H9 (cell line): ENCODE measurements at regions not wholly inside any gene's neighbourhood (a gene's known extent, or its start where the extent isn't known, plus 50 kb on each side); places are given as distances from the start of the nearest gene placed in this dataset.
"Not testable (repeated sequence)": the region's sequence is repeated elsewhere in the genome, so short reads cannot be mapped to it uniquely, and the experiment has no call there.

Source experiments
- DNase-seq: peaks from one replicate; pipeline ENCODE4 v3.0.0-alpha.2; 2017
- H2AFZ ChIP-seq: one replicate; pipeline ENCODE4 v1.6.1; 2013; ENCODE audit warnings: mild to moderate bottlenecking, low read length, control low read depth, moderate library complexity
- H2AK5ac ChIP-seq: 2 replicates; pipeline ENCODE4 v1.6.1; 2013; ENCODE audit warnings: low read length, control low read depth, mixed read lengths; ENCODE audit not compliant: insufficient read length
- H2BK120ac ChIP-seq: one replicate; pipeline ENCODE4 v1.6.1; 2013; ENCODE audit warnings: low read depth, mild to moderate bottlenecking, low read length, control low read depth, inconsistent platforms; ENCODE audit not compliant: poor library complexity, severe bottlenecking
- H2BK12ac ChIP-seq: 2 replicates; pipeline ENCODE4 v1.6.1; 2013; ENCODE audit warnings: low read length, control low read depth, mixed read lengths, low read depth; ENCODE audit not compliant: insufficient read length
- H2BK15ac ChIP-seq: 2 replicates; pipeline ENCODE4 v1.6.1; 2013; ENCODE audit warnings: low read depth, low read length, control low read depth
- H2BK20ac ChIP-seq: one replicate; pipeline ENCODE4 v1.6.1; 2013; ENCODE audit warnings: low read depth, mild to moderate bottlenecking, low read length, control low read depth, inconsistent platforms; ENCODE audit not compliant: poor library complexity, severe bottlenecking
- H2BK5ac ChIP-seq: 2 replicates; pipeline ENCODE4 v1.6.1; 2013; ENCODE audit warnings: low read length, control low read depth, mixed read lengths; ENCODE audit not compliant: insufficient read length
- H3K14ac ChIP-seq: 2 replicates; pipeline ENCODE4 v1.6.1; 2013; ENCODE audit warnings: low read length, control low read depth; ENCODE audit not compliant: insufficient read depth
- H3K18ac ChIP-seq: 2 replicates; pipeline ENCODE4 v1.6.1; 2013; ENCODE audit warnings: low read depth, mild to moderate bottlenecking, mixed read lengths, low read length, control low read depth; ENCODE audit not compliant: insufficient read length
- H3K23ac ChIP-seq: 2 replicates; pipeline ENCODE4 v1.6.1; 2013; ENCODE audit warnings: low read length, control low read depth, mixed read lengths, low read depth; ENCODE audit not compliant: insufficient read length
- H3K23me2 ChIP-seq: 2 replicates; pipeline ENCODE4 v1.6.1; 2013; ENCODE audit warnings: low read depth, mild to moderate bottlenecking, mixed read lengths, low read length, control low read depth; ENCODE audit not compliant: insufficient read length, poor library complexity, severe bottlenecking
- H3K27ac ChIP-seq: 2 replicates; pipeline ENCODE4 v1.5.1; 2013; ENCODE audit warnings: low read length, control low read depth, mixed read lengths, low read depth; ENCODE audit not compliant: insufficient read length
- H3K27me3 ChIP-seq: 2 replicates; pipeline ENCODE4 v1.6.1; 2013; ENCODE audit warnings: low read length, control low read depth, inconsistent platforms; ENCODE audit not compliant: insufficient read depth
- H3K4ac ChIP-seq: 2 replicates; pipeline ENCODE4 v1.6.1; 2013; ENCODE audit warnings: low read depth, mild to moderate bottlenecking, control low read depth, inconsistent platforms, low read length, moderate library complexity
- H3K4me1 ChIP-seq: 2 replicates; pipeline ENCODE4 v1.6.1; 2013; ENCODE audit warnings: low read length, control low read depth, inconsistent platforms; ENCODE audit not compliant: insufficient read depth
- H3K4me2 ChIP-seq: 2 replicates; pipeline ENCODE4 v1.6.1; 2013; ENCODE audit warnings: low read length, control low read depth, mixed read lengths; ENCODE audit not compliant: insufficient read length, insufficient read depth
- H3K56ac ChIP-seq: 2 replicates; pipeline ENCODE4 v1.6.1; 2013; ENCODE audit warnings: low read depth, mild to moderate bottlenecking, mixed read lengths, low read length, control low read depth; ENCODE audit not compliant: insufficient read length
- H3K79me1 ChIP-seq: 2 replicates; pipeline ENCODE4 v1.6.1; 2013; ENCODE audit warnings: low read depth, mild to moderate bottlenecking, moderate library complexity, low read length, control low read depth, inconsistent platforms; ENCODE audit not compliant: insufficient read depth, poor library complexity, severe bottlenecking
- H3K79me2 ChIP-seq: 2 replicates; pipeline ENCODE4 v1.6.1; 2013; ENCODE audit warnings: low read length, control low read depth, inconsistent platforms; ENCODE audit not compliant: insufficient read depth
- H3K9ac ChIP-seq: 2 replicates; pipeline ENCODE4 v1.6.1; 2013; ENCODE audit warnings: low read length, control low read depth, mixed read lengths; ENCODE audit not compliant: insufficient read length; ENCODE audit errors: extremely low read depth
- H3K9me3 ChIP-seq: one replicate; pipeline ENCODE4 v1.6.1; 2013; ENCODE audit warnings: low read depth, low read length, inconsistent platforms; ENCODE audit not compliant: control insufficient read depth
- H3T11ph ChIP-seq: one replicate; pipeline ENCODE4 v1.6.1; 2013; ENCODE audit warnings: mild to moderate bottlenecking, low read length, control low read depth, inconsistent platforms
- H4K20me1 ChIP-seq: one replicate; pipeline ENCODE4 v1.6.1; 2013; ENCODE audit not compliant: control insufficient read depth, insufficient read length, insufficient read depth
- H4K5ac ChIP-seq: 2 replicates; pipeline ENCODE4 v1.6.1; 2013; ENCODE audit warnings: low read depth, mild to moderate bottlenecking, mixed read lengths, low read length, control low read depth; ENCODE audit not compliant: insufficient read length
- H4K8ac ChIP-seq: replicated peaks from 2 replicates; pipeline ENCODE4 v1.6.1; 2013; ENCODE audit warnings: low read length, control low read depth, mixed read lengths, low read depth; ENCODE audit not compliant: insufficient read length
- H4K91ac ChIP-seq: 2 replicates; pipeline ENCODE4 v1.6.1; 2013; ENCODE audit warnings: low read depth, mild to moderate bottlenecking, moderate library complexity, mixed read lengths, low read length, control low read depth; ENCODE audit not compliant: insufficient read length
- H3K27ac Mint-ChIP-seq, 3 experiments: 2 replicates in 2 of 3; 3 replicates in 1 of 3; pipeline ENCODE4 v1.8.0; 2020 to 2021; ENCODE audit warnings: mixed read lengths in 3 of 3, mild to moderate bottlenecking in 1 of 3, moderate library complexity in 1 of 3
- H3K27me3 Mint-ChIP-seq: 2 replicates; pipeline ENCODE4 v1.8.0; 2021; ENCODE audit warnings: low read depth, mild to moderate bottlenecking, moderate library complexity, mixed read lengths
- H3K36me3 Mint-ChIP-seq, 3 experiments: 2 replicates in 2 of 3; 3 replicates in 1 of 3; pipeline ENCODE4 v1.8.0; 2020 to 2021; ENCODE audit warnings: low read depth in 3 of 3, mixed read lengths in 3 of 3; ENCODE audit not compliant: insufficient read depth in 1 of 3
- H3K4me1 Mint-ChIP-seq, 2 experiments: 2 replicates each; pipeline ENCODE4 v1.8.0; 2020; ENCODE audit warnings: mixed read lengths in 2 of 2
- H3K4me3 Mint-ChIP-seq, 2 experiments: 2 replicates in 1 of 2; 3 replicates in 1 of 2; pipeline ENCODE4 v1.8.0; 2020 to 2021; ENCODE audit warnings: mild to moderate bottlenecking in 2 of 2, mixed read lengths in 2 of 2, moderate library complexity in 1 of 2
- H3K9me3 Mint-ChIP-seq, 2 experiments: 2 replicates in 1 of 2; 3 replicates in 1 of 2; pipeline ENCODE4 v1.8.0; 2020; ENCODE audit warnings: mild to moderate bottlenecking in 2 of 2, mixed read lengths in 2 of 2, moderate library complexity in 1 of 2
- WGBS: extraction: QIAGEN DNeasy Blood & Tissue Kit; methylation state at CpG from one replicate; pipeline ENCODE4 v1.1.7; 2013; ENCODE audit warnings: missing lambda C conversion rate, low lambda C conversion rate, mixed read lengths; ENCODE audit not compliant: insufficient read length; ENCODE audit errors: extremely low coverage; 5-methylcytosine and 5-hydroxymethylcytosine counted together

DNA sequence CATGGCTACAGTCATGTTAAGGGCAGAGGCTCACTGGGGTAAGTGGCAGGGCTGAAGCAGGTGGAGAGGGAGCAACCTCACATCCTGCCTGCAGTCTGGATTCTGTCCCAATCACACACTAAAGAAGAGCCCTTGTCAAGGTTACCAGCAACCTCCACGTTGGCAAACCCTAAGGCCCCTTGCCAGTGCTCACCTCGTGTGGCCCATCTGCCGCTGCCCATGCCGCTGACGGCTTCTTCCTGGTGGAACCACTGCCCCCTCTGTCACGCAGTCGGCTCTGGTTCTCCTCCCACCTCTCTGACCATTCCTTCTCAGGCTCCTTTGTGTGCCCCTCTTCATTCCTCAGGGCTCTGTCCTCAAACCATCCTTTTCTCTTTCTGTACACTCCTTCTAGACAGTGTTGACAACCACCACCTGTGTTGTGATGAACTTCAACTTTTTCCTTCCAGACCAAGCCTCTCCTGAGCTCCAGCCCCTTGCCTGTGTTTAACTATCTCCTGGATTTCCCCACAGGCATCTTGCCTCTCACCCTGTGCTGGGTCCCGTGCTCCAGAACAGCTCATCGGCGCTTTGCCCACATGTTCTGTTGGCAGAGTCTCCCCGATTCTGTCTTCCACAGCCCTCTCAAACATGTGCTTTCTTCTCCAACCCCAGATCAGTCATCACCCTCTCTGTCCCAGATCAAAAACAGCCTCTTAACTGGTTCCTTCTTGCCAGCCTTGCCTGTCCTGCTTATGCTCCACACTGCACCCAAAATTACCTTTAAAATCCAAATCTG lies 934.8 kb downstream of the SPATA31A6 start:
- H3K36me3 Mint-ChIP-seq, H2BK12ac ChIP-seq, DNase-seq, H3K4me1 Mint-ChIP-seq, H2AFZ ChIP-seq, H3K4me3 Mint-ChIP-seq, H2BK5ac ChIP-seq, H2BK20ac ChIP-seq, H3K27ac ChIP-seq, H3K14ac ChIP-seq, H3K4me2 ChIP-seq, H4K8ac ChIP-seq, H3K23ac ChIP-seq, H3K79me2 ChIP-seq, H3K4me1 ChIP-seq, H3K23me2 ChIP-seq, H3K27me3 ChIP-seq, H3K4ac ChIP-seq, H3K56ac ChIP-seq, H2BK120ac ChIP-seq, H4K20me1 ChIP-seq, H3K27ac Mint-ChIP-seq, H3K79me1 ChIP-seq, H4K91ac ChIP-seq, H3K9me3 ChIP-seq, H3K9ac ChIP-seq, H3K18ac ChIP-seq, H2AK5ac ChIP-seq, H3T11ph ChIP-seq, H4K5ac ChIP-seq, H2BK15ac ChIP-seq: not testable (repeated sequence)
- Mint-ChIP-seq H3K27me3 (peaks cover 72% of the 10 kb centered on the region), H3K9me3 (peaks cover 28 to 54% of the 10 kb centered on the region in 2 experiments)
- WGBS, result no CpG with 5 or more reads among the region's 11 CpGs

DNA sequence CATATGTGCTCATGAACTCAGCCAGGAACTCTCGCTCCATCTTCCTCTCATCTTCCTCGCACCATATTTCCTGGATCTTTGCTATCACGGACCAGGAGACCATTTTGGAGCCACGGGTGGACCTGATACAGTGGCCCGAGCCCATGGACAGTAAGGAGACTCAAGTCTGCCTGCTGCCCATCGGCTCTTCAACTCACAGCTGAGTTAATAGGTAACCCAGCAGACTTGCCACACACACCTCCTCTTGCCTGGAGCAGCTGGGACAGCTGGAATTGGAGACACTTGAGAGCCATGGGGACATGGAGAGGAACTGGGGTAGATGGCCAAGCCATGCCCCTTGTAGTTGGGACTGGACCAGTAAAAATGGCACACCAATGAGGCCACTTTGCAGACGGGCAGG lies 936.1 kb downstream of the SPATA31A6 start:
- not testable (repeated sequence) for H2AFZ ChIP-seq, H3K36me3 Mint-ChIP-seq, H4K8ac ChIP-seq, H3K56ac ChIP-seq, H3K14ac ChIP-seq, H3K23me2 ChIP-seq, H3K4me1 ChIP-seq, H3K18ac ChIP-seq, H3K23ac ChIP-seq, H2BK120ac ChIP-seq, H2BK5ac ChIP-seq, H3K4me3 Mint-ChIP-seq, H2BK12ac ChIP-seq, H3K9ac ChIP-seq, DNase-seq, H3K9me3 ChIP-seq, H2BK20ac ChIP-seq, H3K4me1 Mint-ChIP-seq, H3K27ac Mint-ChIP-seq, H3K4me2 ChIP-seq, H2BK15ac ChIP-seq, H3K27me3 ChIP-seq, H4K5ac ChIP-seq, H3K79me1 ChIP-seq, H2AK5ac ChIP-seq, H4K91ac ChIP-seq, H3K4ac ChIP-seq, H4K20me1 ChIP-seq, H3K27ac ChIP-seq, H3K79me2 ChIP-seq, H3T11ph ChIP-seq
- Mint-ChIP-seq H3K9me3 (peaks cover 28 to 53% of the 10 kb centered on the region in 2 experiments), H3K27me3 (peaks cover 73% of the 10 kb centered on the region)
- WGBS, result no CpG with 5 or more reads among the region's 7 CpGs
